NCI-H1694 (cell line): ENCODE measurements at regions not wholly inside any gene's neighbourhood (a gene's known extent, or its start where the extent isn't known, plus 50 kb on each side); places are given as distances from the start of the nearest gene placed in this dataset.

Experiments used
- DNase-seq: peaks from one replicate; lab custom pipeline; 2025; lab: John Stamatoyannopoulos, UW

GRCh38 chr16:86443508-86444147 lies 66.7 kb upstream of the FOXF1 start:
- no peak for DNase-seq

- DNase-seq: no peak
Observed at GRCh38 chr16:86444261-86444660, 66.1 kb upstream of the FOXF1 start.

GRCh38 chr16:86444661-86445060 lies 65.7 kb upstream of the FOXF1 start:
- DNase-seq: no peak

GRCh38 chr16:86446279-86446678 lies 64.0 kb upstream of the FOXF1 start:
- DNase-seq: no peak

GRCh38 chr16:86447228-86447627 lies 63.1 kb upstream of the FOXF1 start:
- DNase-seq: no peak

- no peak for DNase-seq
Observed at GRCh38 chr16:86448306-86448890, 61.9 kb upstream of the FOXF1 start.

GRCh38 chr16:86449446-86450095 lies 60.8 kb upstream of the FOXF1 start:
- DNase-seq: no peak

GRCh38 chr16:86450691-86451090 lies 59.6 kb upstream of the FOXF1 start:
- DNase-seq: no peak

- DNase-seq: no peak
Observed at GRCh38 chr16:86452451-86452850, 57.9 kb upstream of the FOXF1 start.

- no peak for DNase-seq
Observed at GRCh38 chr16:86455116-86455515, 55.2 kb upstream of the FOXF1 start.

GRCh38 chr16:86455640-86456039 lies 54.7 kb upstream of the FOXF1 start:
- no peak for DNase-seq

- no peak for DNase-seq
Observed at GRCh38 chr16:86457501-86458148, 52.7 kb upstream of the FOXF1 start.

- DNase-seq: no peak
Observed at GRCh38 chr16:86458149-86458777, 52.1 kb upstream of the FOXF1 start.

- DNase-seq: no peak
Observed at GRCh38 chr16:86459266-86459665, 51.1 kb upstream of the FOXF1 start.
